GM04504 (cell line): ENCODE measurements at regions not wholly inside any gene's neighbourhood (a gene's known extent, or its start where the extent isn't known, plus 50 kb on each side); places are given as distances from the start of the nearest gene placed in this dataset.
"Not testable (repeated sequence)": the region's sequence is repeated elsewhere in the genome, so short reads cannot be mapped to it uniquely, and the experiment has no call there.

Experiments used
- DNase-seq: peaks from one replicate; pipeline ENCODE4 v3.0.0-alpha.2; 2012; ENCODE audit warnings: low read depth

- DNase-seq = no peak
Measured at GRCh38 chr3:167102071-167102470, 278.0 kb downstream of the ZBBX start.

GRCh38 chr3:167100651-167101050 lies 279.4 kb downstream of the ZBBX start:
- no peak for DNase-seq

- DNase-seq = no peak
Measured at GRCh38 chr3:167100200-167100599, 279.9 kb downstream of the ZBBX start.

DNA sequence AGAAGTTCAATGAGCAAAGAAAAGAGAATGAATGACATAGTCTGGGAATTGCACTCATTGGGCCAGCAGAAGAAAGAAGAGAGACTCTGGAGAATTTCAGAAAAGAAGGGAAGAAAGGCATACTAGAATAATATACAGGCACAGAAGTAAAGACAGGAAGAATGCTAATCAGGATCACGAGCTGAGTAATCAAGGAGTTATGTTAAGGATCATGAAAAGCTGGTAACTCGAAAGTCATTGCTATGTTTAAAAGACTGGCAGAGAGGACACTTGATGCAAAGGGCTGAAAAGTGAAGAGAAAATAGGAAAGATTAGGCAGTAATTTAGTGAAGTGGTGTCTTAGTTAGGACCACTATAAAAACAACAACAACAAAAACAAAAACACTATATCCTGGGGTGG lies 284.1 kb downstream of the ZBBX start:
- no peak for DNase-seq

- no peak for DNase-seq
Measured at GRCh38 chr3:167094632-167095031, 285.5 kb downstream of the ZBBX start.

GRCh38 chr3:167091226-167091625 lies 288.9 kb downstream of the ZBBX start:
- no peak for DNase-seq

GRCh38 chr3:167084545-167084944 lies 295.6 kb downstream of the ZBBX start:
- DNase-seq = no peak

DNA sequence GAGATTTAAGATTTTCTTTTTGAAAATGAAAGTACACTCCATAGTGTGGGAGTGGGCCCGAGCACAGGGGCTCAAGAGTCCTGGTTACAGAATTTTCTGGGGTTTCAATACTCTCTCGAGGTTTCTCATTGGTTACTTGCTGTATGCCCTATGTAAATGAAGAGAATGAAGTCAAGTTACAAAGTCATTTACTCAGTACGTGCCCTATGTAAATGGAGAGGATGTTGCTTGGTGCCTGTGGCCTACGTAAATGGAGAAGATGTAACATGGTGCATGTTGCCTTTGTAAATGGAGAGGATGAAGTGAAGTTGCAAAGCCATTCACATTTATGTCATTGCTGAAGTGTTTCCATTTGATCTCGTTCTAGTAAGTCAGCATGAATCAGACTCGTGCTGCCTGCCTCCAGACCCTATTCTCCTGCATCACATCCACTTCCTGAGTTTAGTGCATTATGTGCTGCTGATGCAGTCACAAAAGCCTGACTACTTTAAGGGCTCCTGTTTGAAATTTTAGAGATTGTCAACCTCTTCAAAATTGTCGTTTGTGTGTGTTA lies 302.0 kb downstream of the ZBBX start:
- DNase-seq = no peak

DNA sequence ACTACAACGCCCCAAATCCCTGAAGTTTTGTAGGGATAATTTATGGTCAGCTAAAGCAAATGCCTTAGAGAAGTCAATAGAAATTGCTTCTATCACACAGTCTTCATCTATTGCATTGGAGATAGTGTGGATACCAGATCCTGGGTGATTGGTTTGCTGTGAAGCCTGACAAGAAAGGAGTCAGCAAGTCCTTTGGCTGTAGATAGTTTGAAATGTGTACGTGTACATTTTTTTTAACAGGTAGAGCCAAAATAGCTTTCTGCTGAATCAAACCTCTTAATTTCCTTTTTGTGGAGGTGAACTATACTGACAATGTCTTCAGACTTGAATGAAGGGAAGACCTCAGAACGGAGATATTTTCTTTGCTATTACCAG lies 312.3 kb downstream of the ZBBX start:
- DNase-seq = no peak

DNA sequence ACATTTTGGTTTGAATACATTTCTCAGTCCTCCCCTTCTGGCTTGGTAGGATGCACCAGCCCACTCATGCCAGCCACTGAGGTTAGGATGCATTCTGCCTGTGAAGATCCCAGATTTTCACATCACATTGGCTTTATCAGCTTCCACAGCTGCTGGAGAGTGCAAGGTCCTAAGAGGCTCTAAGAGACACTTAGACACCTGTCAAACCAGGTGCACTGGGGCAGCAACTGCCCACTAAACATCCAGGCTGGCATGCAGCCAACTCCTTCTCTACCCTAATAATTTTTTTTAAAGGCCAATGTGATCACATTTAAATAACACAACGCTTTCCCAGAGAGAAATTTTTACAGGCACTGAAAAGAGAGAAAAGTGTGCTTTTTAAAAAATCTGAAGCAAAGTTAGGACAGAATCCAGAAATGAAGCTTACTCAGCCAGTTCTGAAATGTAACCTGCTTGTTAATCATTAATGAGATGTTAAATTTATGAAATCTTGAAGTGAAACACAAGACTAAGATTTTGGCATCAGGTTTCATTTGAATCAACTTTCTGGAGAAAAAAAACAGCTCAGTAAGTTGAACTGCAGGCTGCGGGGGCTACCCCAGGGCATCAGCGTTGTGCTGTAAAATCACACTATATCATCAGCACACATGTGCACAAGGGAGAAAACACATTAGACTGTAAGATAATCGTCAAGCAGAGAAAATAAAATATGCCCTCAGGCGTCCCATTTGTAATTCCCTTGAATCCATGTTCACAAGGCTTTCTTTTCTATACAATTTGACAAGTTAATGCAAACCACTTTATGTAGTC lies 312.9 kb downstream of the ZBBX start:
- no peak for DNase-seq

GRCh38 chr3:167057581-167057980 lies 322.5 kb downstream of the ZBBX start:
- no peak for DNase-seq

GRCh38 chr3:167054926-167055325 lies 325.2 kb downstream of the ZBBX start:
- DNase-seq = no peak

GRCh38 chr3:167051421-167051820 lies 328.7 kb downstream of the ZBBX start:
- no peak for DNase-seq

- DNase-seq = no peak
Measured at GRCh38 chr3:167033866-167034265, 346.2 kb downstream of the ZBBX start.

- DNase-seq = no peak
Measured at GRCh38 chr3:167032267-167032876, 347.7 kb downstream of the ZBBX start.

- DNase-seq = no peak
Measured at GRCh38 chr3:167031364-167032049, 348.6 kb downstream of the ZBBX start.

- DNase-seq = no peak
Measured at GRCh38 chr3:167030082-167030725, 349.9 kb downstream of the ZBBX start.

- not testable (repeated sequence) for DNase-seq
Measured at GRCh38 chr3:167019503-167019902, 360.6 kb downstream of the ZBBX start.

GRCh38 chr3:167018591-167019111 lies 361.4 kb downstream of the ZBBX start:
- not testable (repeated sequence) for DNase-seq

DNA sequence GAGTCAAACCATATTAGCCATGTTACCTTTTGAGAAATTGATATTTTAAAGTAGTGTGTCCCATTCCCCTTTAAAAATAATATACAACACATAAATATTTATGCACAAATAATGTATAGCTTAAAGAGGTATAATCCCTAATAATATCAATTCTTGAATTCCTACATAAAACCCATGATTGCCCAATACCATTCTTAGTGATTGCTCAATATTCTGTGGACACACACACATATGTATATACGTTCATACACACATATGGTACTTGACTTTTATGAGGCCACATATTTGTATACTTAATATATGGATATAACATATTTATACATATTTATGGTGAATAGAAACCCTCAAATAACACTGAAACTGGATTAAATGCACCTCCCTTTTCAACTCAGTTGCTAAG lies 367.4 kb downstream of the ZBBX start:
- no peak for DNase-seq

DNA sequence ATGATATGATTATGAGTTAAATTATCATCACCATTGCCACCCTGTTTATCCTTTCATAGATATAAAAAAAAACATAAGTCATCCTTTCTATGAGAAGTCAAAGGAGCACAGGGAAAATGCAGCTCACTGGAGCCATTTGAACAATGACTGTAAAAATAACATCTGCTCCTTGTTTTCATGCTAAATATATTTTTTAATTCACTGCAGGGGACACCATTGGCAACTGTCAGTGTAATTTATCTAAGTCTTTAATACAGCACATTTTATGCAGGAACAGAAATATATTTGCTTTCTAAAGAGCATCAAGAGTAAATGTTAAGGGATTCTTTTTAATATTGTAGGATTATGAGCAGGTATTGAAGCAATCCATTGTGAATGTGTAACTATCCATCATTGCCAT lies 371.3 kb downstream of the ZBBX start:
- DNase-seq = no peak

- no peak for DNase-seq
Measured at GRCh38 chr3:167001374-167001773, 378.7 kb downstream of the ZBBX start.
